DND-41 (cell line): ENCODE measurements at regions not wholly inside any gene's neighbourhood (a gene's known extent, or its start where the extent isn't known, plus 50 kb on each side); places are given as distances from the start of the nearest gene placed in this dataset.

Source experiments
- ATAC-seq: fragments of 200-7000 bp; cut with Tn5 transposase; 3 replicates; pipeline ENCODE4 v1.9.1; 2021; ENCODE audit warnings: low read depth; ENCODE audit not compliant: insufficient read depth
- DNase-seq: peaks from one replicate; pipeline ENCODE4 v3.0.0-alpha.2; 2020
- H2AFZ ChIP-seq: 2 replicates; pipeline ENCODE4 v1.6.0; 2012; ENCODE audit warnings: low read depth, low read length
- H3K27ac ChIP-seq: 2 replicates; pipeline ENCODE4 v1.5.1; 2012; ENCODE audit warnings: low read length, inconsistent platforms
- H3K27me3 ChIP-seq: fragments of 200-600 bp; sonication (generic); 2 replicates; pipeline ENCODE4 v1.6.0; 2012; ENCODE audit warnings: low read length, mild to moderate bottlenecking, inconsistent platforms; ENCODE audit not compliant: insufficient read depth, poor library complexity
- H3K36me3 ChIP-seq: 2 replicates; pipeline ENCODE4 v1.5.1; 2012; ENCODE audit warnings: low read length, inconsistent platforms; ENCODE audit not compliant: insufficient read depth
- H3K4me1 ChIP-seq: 2 replicates; pipeline ENCODE4 v1.5.1; 2012; ENCODE audit warnings: mild to moderate bottlenecking, low read length; ENCODE audit not compliant: insufficient read depth
- H3K4me2 ChIP-seq: 2 replicates; pipeline ENCODE4 v1.6.0; 2012; ENCODE audit warnings: mild to moderate bottlenecking, moderate library complexity, low read length, inconsistent platforms; ENCODE audit not compliant: insufficient read depth
- H3K4me3 ChIP-seq, 2 experiments: fragments of 200-600 bp in 1 of 2; shearing (Covaris generic) in 1 of 2; 2 replicates each; pipeline ENCODE4 v1.5.1; 2012 to 2016; ENCODE audit warnings: inconsistent platforms in 2 of 2, low read length in 2 of 2, mild to moderate bottlenecking in 2 of 2, low read depth in 1 of 2, moderate library complexity in 1 of 2
- H3K79me2 ChIP-seq: 2 replicates; pipeline ENCODE4 v1.6.0; 2012; ENCODE audit warnings: low read length, inconsistent platforms; ENCODE audit not compliant: insufficient read depth
- H3K9ac ChIP-seq: 2 replicates; pipeline ENCODE4 v1.6.0; 2012; ENCODE audit warnings: low read depth, mild to moderate bottlenecking, inconsistent platforms, low read length, moderate library complexity
- H3K9me3 ChIP-seq: 2 replicates; pipeline ENCODE4 v1.5.1; 2012; ENCODE audit warnings: low read length, moderate library complexity, mild to moderate bottlenecking, inconsistent platforms; ENCODE audit not compliant: insufficient read depth, severe bottlenecking
- H4K20me1 ChIP-seq: 2 replicates; pipeline ENCODE4 v1.6.0; 2012; ENCODE audit warnings: low read length; ENCODE audit not compliant: insufficient read depth
- CTCF ChIP-seq: IDR thresholded peaks from 2 replicates; pipeline ENCODE4 v1.5.1; 2012; ENCODE audit warnings: borderline replicate concordance, low read length, moderate library complexity, mild to moderate bottlenecking; ENCODE audit not compliant: poor library complexity, severe bottlenecking; ENCODE audit errors: extremely low read depth
- EZH2 ChIP-seq: IDR thresholded peaks from 3 replicates; pipeline ENCODE4 v1.6.1; 2012; ENCODE audit warnings: borderline replicate concordance, low read depth, mild to moderate bottlenecking, moderate library complexity, low read length, inconsistent platforms; ENCODE audit not compliant: severe bottlenecking

GRCh38 chr1:239717918-239718184, 331.5 kb downstream of the CHRM3 start:
- no peaks in the 10 kb centered on the region for H3K27me3 ChIP-seq
- H3K9me3 ChIP-seq: no peaks in the 10 kb centered on the region
- peaks cover 61% of the 10 kb centered on the region for H3K79me2 ChIP-seq
- H3K36me3 ChIP-seq: peaks cover 12% of the 10 kb centered on the region
- H3K4me3 ChIP-seq: peak overlapping the region; percentile 61 to 63; a peak in 3 of 4 replicates
- H3K4me2 ChIP-seq: peak overlapping the region; percentile 64
- ATAC-seq (no peak), DNase-seq (no peak)
- peak overlapping the region; percentile 96 for H3K27ac ChIP-seq
- H3K4me1 ChIP-seq: peaks cover 51% of the 10 kb centered on the region
- no peak for TF ChIP-seq CTCF
- TF ChIP-seq EZH2: no peak
- peak overlapping the region; percentile 53; the same call in 1 of the 2 replicates for H2AFZ ChIP-seq
- H3K9ac ChIP-seq: peak overlapping the region; percentile 75
- no peaks in the 10 kb centered on the region for H4K20me1 ChIP-seq

GRCh38 chr1:239718571-239718970, 332.2 kb downstream of the CHRM3 start:
- no peaks in the 10 kb centered on the region for H4K20me1 ChIP-seq
- ATAC-seq: peak; percentile 0; the same call in 1 of the 3 replicates
- H2AFZ ChIP-seq: peak overlapping the region; percentile 53
- H3K4me1 ChIP-seq: peaks cover 55% of the 10 kb centered on the region
- no peaks in the 10 kb centered on the region for H3K27me3 ChIP-seq
- peaks cover 5% of the 10 kb centered on the region; the same call in 1 of the 2 replicates for H3K36me3 ChIP-seq
- DNase-seq: no peak
- H3K4me2 ChIP-seq: peak overlapping the region; percentile 64
- H3K79me2 ChIP-seq: peaks cover 61% of the 10 kb centered on the region
- H3K27ac ChIP-seq: peak overlapping the region; percentile 96
- H3K4me3 ChIP-seq: peak overlapping the region; percentile 61 to 63
- H3K9ac ChIP-seq: peak overlapping the region; percentile 75
- TF ChIP-seq EZH2: no peak
- no peak for TF ChIP-seq CTCF
- H3K9me3 ChIP-seq: no peaks in the 10 kb centered on the region

- H3K27me3 ChIP-seq: no peaks in the 10 kb centered on the region
- H3K9ac ChIP-seq: peak overlapping the region; percentile 75
- H3K4me3 ChIP-seq: peak overlapping the region; percentile 61 to 63
- H3K9me3 ChIP-seq: no peaks in the 10 kb centered on the region
- H3K27ac ChIP-seq: peak overlapping the region; percentile 96
- H2AFZ ChIP-seq: peak overlapping the region; percentile 53
- H3K36me3 ChIP-seq: no peaks in the 10 kb centered on the region; the same call in 1 of the 2 replicates
- no peak for TF ChIP-seq CTCF
- no peak for TF ChIP-seq EZH2
- ATAC-seq (peak; percentile 63), DNase-seq (peak; percentile 58)
- H3K4me2 ChIP-seq: peak overlapping the region; percentile 64
- H3K79me2 ChIP-seq: peaks cover 61% of the 10 kb centered on the region
- H4K20me1 ChIP-seq: no peaks in the 10 kb centered on the region
- peaks cover 60% of the 10 kb centered on the region for H3K4me1 ChIP-seq
Measured at GRCh38 chr1:239718997-239719628, 332.7 kb downstream of the CHRM3 start.
